HL-60 (cell line): ENCODE measurements at regions not wholly inside any gene's neighbourhood (a gene's known extent, or its start where the extent isn't known, plus 50 kb on each side); places are given as distances from the start of the nearest gene placed in this dataset.

Source experiments
- GABPA ChIP-seq: IDR thresholded peaks from 2 replicates; pipeline ENCODE4 v1.6.1; 2012; ENCODE audit warnings: low read depth
- POLR2AphosphoS5 ChIP-seq: IDR thresholded peaks from 2 replicates; pipeline ENCODE4 v1.6.1; 2012; ENCODE audit warnings: low read depth
- TF ChIP-seq, protein P1 (sequence below): IDR thresholded peaks from one replicate; pipeline ENCODE4 v1.5.1; 2011; ENCODE audit warnings: low read length, control low read depth, inconsistent platforms; ENCODE audit not compliant: insufficient read depth
- TF ChIP-seq, protein P2 (sequence below): IDR thresholded peaks from 2 replicates; pipeline ENCODE4 v1.6.1; 2012; ENCODE audit warnings: low read depth; ENCODE audit not compliant: insufficient replicate concordance

DNA sequence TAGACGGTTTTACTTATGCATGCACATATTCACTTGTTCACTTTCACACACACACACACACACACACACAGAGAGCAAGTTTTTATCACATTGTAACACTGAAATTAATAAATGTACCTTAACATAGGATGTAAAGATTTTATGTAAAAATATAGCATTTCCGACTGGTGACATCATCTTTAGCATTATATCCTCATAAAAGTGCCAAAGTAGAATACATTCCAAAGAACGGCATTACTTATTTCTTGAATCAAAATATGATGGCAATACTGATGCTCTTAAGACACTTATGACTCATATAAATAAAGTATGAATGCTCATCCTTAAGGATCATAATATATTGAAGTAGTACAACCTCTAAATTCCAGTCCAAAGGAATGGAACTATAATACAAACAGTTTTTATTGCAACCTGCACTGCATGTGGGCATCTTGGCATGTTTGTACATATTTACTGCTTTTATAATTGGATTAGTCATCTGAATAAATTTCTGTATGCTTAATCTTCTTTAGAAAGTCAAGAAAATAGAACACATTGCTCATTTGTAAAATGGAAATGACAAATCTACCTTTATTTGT lies 290.0 kb upstream of the SEMA3A start:
- TF ChIP-seq, protein P1, sequence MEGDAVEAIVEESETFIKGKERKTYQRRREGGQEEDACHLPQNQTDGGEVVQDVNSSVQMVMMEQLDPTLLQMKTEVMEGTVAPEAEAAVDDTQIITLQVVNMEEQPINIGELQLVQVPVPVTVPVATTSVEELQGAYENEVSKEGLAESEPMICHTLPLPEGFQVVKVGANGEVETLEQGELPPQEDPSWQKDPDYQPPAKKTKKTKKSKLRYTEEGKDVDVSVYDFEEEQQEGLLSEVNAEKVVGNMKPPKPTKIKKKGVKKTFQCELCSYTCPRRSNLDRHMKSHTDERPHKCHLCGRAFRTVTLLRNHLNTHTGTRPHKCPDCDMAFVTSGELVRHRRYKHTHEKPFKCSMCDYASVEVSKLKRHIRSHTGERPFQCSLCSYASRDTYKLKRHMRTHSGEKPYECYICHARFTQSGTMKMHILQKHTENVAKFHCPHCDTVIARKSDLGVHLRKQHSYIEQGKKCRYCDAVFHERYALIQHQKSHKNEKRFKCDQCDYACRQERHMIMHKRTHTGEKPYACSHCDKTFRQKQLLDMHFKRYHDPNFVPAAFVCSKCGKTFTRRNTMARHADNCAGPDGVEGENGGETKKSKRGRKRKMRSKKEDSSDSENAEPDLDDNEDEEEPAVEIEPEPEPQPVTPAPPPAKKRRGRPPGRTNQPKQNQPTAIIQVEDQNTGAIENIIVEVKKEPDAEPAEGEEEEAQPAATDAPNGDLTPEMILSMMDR: no peak
- TF ChIP-seq GABPA: no peak
- TF ChIP-seq POLR2AphosphoS5: no peak
- TF ChIP-seq, protein P2, sequence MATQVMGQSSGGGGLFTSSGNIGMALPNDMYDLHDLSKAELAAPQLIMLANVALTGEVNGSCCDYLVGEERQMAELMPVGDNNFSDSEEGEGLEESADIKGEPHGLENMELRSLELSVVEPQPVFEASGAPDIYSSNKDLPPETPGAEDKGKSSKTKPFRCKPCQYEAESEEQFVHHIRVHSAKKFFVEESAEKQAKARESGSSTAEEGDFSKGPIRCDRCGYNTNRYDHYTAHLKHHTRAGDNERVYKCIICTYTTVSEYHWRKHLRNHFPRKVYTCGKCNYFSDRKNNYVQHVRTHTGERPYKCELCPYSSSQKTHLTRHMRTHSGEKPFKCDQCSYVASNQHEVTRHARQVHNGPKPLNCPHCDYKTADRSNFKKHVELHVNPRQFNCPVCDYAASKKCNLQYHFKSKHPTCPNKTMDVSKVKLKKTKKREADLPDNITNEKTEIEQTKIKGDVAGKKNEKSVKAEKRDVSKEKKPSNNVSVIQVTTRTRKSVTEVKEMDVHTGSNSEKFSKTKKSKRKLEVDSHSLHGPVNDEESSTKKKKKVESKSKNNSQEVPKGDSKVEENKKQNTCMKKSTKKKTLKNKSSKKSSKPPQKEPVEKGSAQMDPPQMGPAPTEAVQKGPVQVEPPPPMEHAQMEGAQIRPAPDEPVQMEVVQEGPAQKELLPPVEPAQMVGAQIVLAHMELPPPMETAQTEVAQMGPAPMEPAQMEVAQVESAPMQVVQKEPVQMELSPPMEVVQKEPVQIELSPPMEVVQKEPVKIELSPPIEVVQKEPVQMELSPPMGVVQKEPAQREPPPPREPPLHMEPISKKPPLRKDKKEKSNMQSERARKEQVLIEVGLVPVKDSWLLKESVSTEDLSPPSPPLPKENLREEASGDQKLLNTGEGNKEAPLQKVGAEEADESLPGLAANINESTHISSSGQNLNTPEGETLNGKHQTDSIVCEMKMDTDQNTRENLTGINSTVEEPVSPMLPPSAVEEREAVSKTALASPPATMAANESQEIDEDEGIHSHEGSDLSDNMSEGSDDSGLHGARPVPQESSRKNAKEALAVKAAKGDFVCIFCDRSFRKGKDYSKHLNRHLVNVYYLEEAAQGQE: no peak
